ENCODE measurements at regions not wholly inside any gene's neighbourhood (a gene's known extent, or its start where the extent isn't known, plus 50 kb on each side); places are given as distances from the start of the nearest gene placed in this dataset.
"Not testable (repeated sequence)": the region's sequence is repeated elsewhere in the genome, so short reads cannot be mapped to it uniquely, and the experiment has no call there.

GRCh38 chr6:27836783-27837624 is 75.2 kb downstream of the OR2B2 start:
- no peak for TF ChIP-seq CTCF (IDR thresholded peaks at IDR 0.05; ENCODE audit: partially characterized antibody, unreplicated experiment)
- Mint-ChIP-seq H3K27me3 (ENCODE audit: unreplicated experiment) (peaks cover 6% of the 10 kb centered on the region), H3K9me3 (ENCODE audit: unreplicated experiment) (peaks cover 8% of the 10 kb centered on the region), H3K4me1 (ENCODE audit: low read depth, unreplicated experiment) (peaks cover 14% of the 10 kb centered on the region), H3K4me3 (ENCODE audit: unreplicated experiment) (no peak overlapping the region), H3K27ac (ENCODE audit: unreplicated experiment) (no peak overlapping the region), H3K36me3 (ENCODE audit: unreplicated experiment) (no peaks in the 10 kb centered on the region)
- peak; percentile 49 for DNase-seq

DNA sequence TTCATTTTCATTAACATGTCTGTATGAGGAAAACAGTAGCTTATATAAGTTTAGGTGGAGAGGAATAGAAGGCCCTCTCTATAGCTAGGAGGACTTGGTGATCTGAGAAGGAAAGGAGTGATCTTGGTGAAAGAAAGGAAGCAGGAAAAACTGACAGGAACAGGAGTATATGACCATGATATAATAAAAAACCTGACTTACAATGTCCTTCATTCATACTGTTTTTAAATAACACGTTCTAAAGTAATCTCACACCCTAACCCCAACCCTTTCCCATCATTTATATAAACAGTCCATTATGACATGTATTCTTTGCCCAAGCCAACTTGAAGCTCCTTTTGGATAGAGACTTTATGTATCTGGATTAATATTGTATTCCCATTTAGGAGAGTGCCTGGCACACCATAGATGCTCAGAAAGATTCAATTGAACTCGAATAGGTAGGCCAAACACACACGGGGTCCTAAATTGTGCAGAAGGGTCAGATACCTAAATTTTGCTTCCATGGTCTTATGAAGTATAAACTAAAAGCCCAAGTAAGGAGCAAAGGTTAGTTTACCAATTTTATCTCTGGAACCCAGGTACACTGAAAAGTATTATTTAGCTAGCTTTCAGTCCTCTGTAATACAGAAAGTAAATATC is 75.9 kb downstream of the OR2B2 start:
- H3K27ac Mint-ChIP-seq (ENCODE audit: unreplicated experiment): no peak overlapping the region
- H3K4me1 Mint-ChIP-seq (ENCODE audit: low read depth, unreplicated experiment): peaks cover 17% of the 10 kb centered on the region
- TF ChIP-seq CTCF (IDR thresholded peaks at IDR 0.05; ENCODE audit: partially characterized antibody, unreplicated experiment): no peak
- H3K9me3 Mint-ChIP-seq (ENCODE audit: unreplicated experiment): peaks cover 12% of the 10 kb centered on the region
- DNase-seq: no peak
- H3K36me3 Mint-ChIP-seq (ENCODE audit: unreplicated experiment): no peaks in the 10 kb centered on the region
- peaks cover 8% of the 10 kb centered on the region for H3K27me3 Mint-ChIP-seq (ENCODE audit: unreplicated experiment)
- H3K4me3 Mint-ChIP-seq (ENCODE audit: unreplicated experiment): no peak overlapping the region

DNA sequence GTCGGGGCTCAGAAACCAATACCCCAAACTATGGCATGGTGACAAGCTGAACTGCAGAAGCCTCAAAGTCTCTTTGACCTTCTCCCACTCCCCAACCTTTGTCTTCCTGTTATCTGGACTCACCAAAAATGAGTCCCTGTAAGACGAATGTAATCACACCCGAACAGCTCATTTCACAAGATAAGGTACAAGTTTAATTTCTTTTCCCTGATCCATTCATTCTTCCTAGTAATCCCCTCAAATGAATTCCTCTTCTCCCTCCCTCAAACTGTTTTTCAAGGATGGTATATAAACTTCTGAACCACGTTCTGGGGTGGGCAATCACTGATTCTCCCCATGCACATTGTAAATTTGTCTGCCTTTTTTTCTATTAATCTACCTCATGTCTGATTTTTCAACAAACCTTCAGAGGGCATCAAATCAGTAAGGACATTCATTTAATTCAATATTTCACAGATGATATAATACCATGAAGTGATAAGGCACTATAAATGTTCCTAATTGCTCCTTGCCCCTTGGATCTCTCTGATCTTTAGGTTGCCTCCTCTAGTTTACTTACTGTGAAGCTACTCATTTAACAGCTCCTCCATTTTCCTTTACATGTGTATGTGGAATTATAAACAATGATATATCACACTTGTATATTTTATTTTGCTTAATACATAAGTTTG is 77.2 kb downstream of the OR2B2 start:
- H3K4me1 Mint-ChIP-seq (ENCODE audit: low read depth, unreplicated experiment): peaks cover 17% of the 10 kb centered on the region
- H3K36me3 Mint-ChIP-seq (ENCODE audit: unreplicated experiment): no peaks in the 10 kb centered on the region
- no peak for TF ChIP-seq CTCF (IDR thresholded peaks at IDR 0.05; ENCODE audit: partially characterized antibody, unreplicated experiment)
- peaks cover 13% of the 10 kb centered on the region for H3K27me3 Mint-ChIP-seq (ENCODE audit: unreplicated experiment)
- H3K9me3 Mint-ChIP-seq (ENCODE audit: unreplicated experiment): peaks cover 12% of the 10 kb centered on the region
- no peak for DNase-seq
- peak overlapping the region; percentile 72 for H3K27ac Mint-ChIP-seq (ENCODE audit: unreplicated experiment)
- H3K4me3 Mint-ChIP-seq (ENCODE audit: unreplicated experiment): peak overlapping the region; percentile 14

DNA sequence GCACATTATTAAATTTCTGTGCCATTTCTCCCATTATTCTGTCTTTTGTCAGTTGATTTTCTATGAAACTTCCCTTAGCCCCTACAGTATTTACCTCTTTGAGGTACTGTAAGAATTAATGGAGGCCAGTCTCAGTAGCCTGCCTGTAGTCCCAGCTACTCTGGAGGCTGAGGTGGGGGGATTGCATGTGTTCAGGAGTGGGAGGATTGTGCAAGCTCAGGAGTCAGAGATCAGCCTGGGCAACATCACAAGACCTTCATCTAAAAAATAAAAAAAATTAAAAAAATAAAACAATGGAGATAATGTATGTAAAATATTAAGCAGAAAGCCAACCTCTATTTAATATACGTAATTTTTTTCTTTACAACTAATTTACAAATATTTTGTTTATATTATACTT is 77.8 kb downstream of the OR2B2 start:
- Mint-ChIP-seq H3K9me3 (ENCODE audit: unreplicated experiment) (peaks cover 10% of the 10 kb centered on the region), H3K27me3 (ENCODE audit: unreplicated experiment) (peaks cover 11% of the 10 kb centered on the region), H3K36me3 (ENCODE audit: unreplicated experiment) (no peaks in the 10 kb centered on the region), H3K4me1 (ENCODE audit: low read depth, unreplicated experiment) (peaks cover 12% of the 10 kb centered on the region), H3K4me3 (ENCODE audit: unreplicated experiment) (peak overlapping the region; percentile 12), H3K27ac (ENCODE audit: unreplicated experiment) (no peak overlapping the region)
- no peak for TF ChIP-seq CTCF (IDR thresholded peaks at IDR 0.05; ENCODE audit: partially characterized antibody, unreplicated experiment)
- DNase-seq: no peak

DNA sequence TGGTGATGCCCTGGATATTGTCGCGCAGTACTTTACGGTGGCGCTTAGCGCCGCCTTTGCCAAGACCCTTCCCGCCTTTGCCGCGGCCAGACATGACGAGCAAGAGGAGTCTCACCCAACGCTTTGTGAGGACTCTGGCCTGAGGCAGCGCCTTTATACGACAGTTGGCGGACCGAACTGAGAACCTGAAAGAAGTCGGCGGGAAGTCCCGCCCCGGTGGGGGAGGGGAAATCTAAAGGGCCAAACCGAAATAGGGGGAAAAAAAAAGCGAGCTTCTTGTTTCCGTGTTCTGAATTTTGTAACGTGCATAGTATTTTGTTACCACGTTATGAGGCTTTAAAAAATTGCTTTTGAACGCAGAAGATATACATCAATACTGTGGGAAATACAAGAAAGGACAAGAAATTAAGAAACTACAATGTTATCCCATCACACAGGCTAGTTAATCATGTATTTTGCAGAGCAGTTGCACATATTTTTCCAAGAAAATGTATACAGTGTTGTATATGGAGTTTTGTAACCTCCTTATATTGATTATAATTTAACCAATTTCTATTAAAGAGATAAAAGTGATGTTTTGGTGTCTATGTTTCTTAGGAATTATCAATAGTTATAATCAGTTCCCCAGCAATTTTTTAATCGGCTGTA is 80.6 kb downstream of the OR2B2 start:
- peak; percentile 74 for DNase-seq
- H3K36me3 Mint-ChIP-seq (ENCODE audit: unreplicated experiment); H3K27me3 Mint-ChIP-seq (ENCODE audit: unreplicated experiment): not testable (repeated sequence)
- Mint-ChIP-seq H3K4me3 (ENCODE audit: unreplicated experiment) (peak overlapping the region; percentile 94), H3K27ac (ENCODE audit: unreplicated experiment) (peak overlapping the region; percentile 95), H3K4me1 (ENCODE audit: low read depth, unreplicated experiment) (peaks cover 12% of the 10 kb centered on the region), H3K9me3 (ENCODE audit: unreplicated experiment) (peaks cover 12% of the 10 kb centered on the region)

GRCh38 chr6:27830600-27831433 is 81.4 kb downstream of the OR2B2 start:
- H3K4me1 Mint-ChIP-seq (ENCODE audit: low read depth, unreplicated experiment); H3K36me3 Mint-ChIP-seq (ENCODE audit: unreplicated experiment); DNase-seq; H3K27me3 Mint-ChIP-seq (ENCODE audit: unreplicated experiment); H3K9me3 Mint-ChIP-seq (ENCODE audit: unreplicated experiment): not testable (repeated sequence)
- peak overlapping the region; percentile 95 for H3K27ac Mint-ChIP-seq (ENCODE audit: unreplicated experiment)
- H3K4me3 Mint-ChIP-seq (ENCODE audit: unreplicated experiment): peak overlapping the region; percentile 94

All from glutamatergic neuron (in vitro differentiated cells).